HepG2 (cell line): ENCODE measurements at regions not wholly inside any gene's neighbourhood (a gene's known extent, or its start where the extent isn't known, plus 50 kb on each side); places are given as distances from the start of the nearest gene placed in this dataset.

Source experiments
- CC2D1A ChIP-seq: sonication (generic); formaldehyde crosslinking; IDR thresholded peaks from 2 replicates; pipeline ENCODE4 v1.8.1; 2023; ENCODE audit warnings: mild to moderate bottlenecking, missing genetic modification reagents
- LCORL ChIP-seq, 2 experiments: fragments of 450-650 bp in 1 of 2; sonication (generic) in 1 of 2; formaldehyde crosslinking in 1 of 2; IDR thresholded peaks; 2 replicates each; pipeline versions ENCODE4 v1.5.0 to v1.6.1; 2017 to 2020; ENCODE audit warnings: antibody characterized with exemption in 1 of 2, missing genetic modification reagents in 1 of 2
- MTA1 ChIP-seq: sonication (generic); formaldehyde crosslinking; IDR thresholded peaks from 2 replicates; pipeline ENCODE4 v1.4.0; 2020; ENCODE audit warnings: missing genetic modification reagents, mild to moderate bottlenecking, borderline replicate concordance
- NCOR1 ChIP-seq: fragments of 200-600 bp; sonication (generic); IDR thresholded peaks from 2 replicates; pipeline ENCODE4 v1.7.0; 2017; ENCODE audit warnings: antibody characterized with exemption, low read length, borderline replicate concordance
- NR2F6 ChIP-seq, 2 experiments: IDR thresholded peaks; 2 replicates each; pipeline ENCODE4 v1.6.1; 2016; ENCODE audit warnings: antibody characterized with exemption in 1 of 2, mild to moderate bottlenecking in 1 of 2
- PHF21A ChIP-seq: sonication (generic); formaldehyde crosslinking; IDR thresholded peaks from 2 replicates; pipeline ENCODE4 v1.5.0; 2020; ENCODE audit warnings: mild to moderate bottlenecking, missing genetic modification reagents
- SP5 ChIP-seq: IDR thresholded peaks from 2 replicates; pipeline ENCODE4 v1.6.1; 2016; ENCODE audit warnings: low read depth, borderline replicate concordance
- ZFP36 ChIP-seq: fragments of 150-350 bp; IDR thresholded peaks from 2 replicates; pipeline ENCODE4 v1.6.1; 2018; ENCODE audit warnings: borderline replicate concordance, low read length, low read depth; ENCODE audit not compliant: partially characterized antibody
- ZNF547 ChIP-seq: sonication (generic); formaldehyde crosslinking; IDR thresholded peaks from 2 replicates; pipeline ENCODE4 v1.5.1; 2020; ENCODE audit warnings: mild to moderate bottlenecking, missing genetic modification reagents
- ZNF614 ChIP-seq: IDR thresholded peaks from 2 replicates; pipeline ENCODE4 v1.6.1; 2018; ENCODE audit warnings: missing biosample characterization, missing genetic modification reagents, inconsistent platforms, borderline replicate concordance
- ZNF788 ChIP-seq: sonication (generic); formaldehyde crosslinking; IDR thresholded peaks from 2 replicates; pipeline ENCODE4 v1.5.0; 2020; ENCODE audit warnings: mild to moderate bottlenecking, missing genetic modification reagents, borderline replicate concordance
- ZNF841 ChIP-seq: sonication (generic); formaldehyde crosslinking; IDR thresholded peaks from 2 replicates; pipeline ENCODE4 v1.8.1; 2023; ENCODE audit warnings: missing genetic modification reagents, borderline replicate concordance
- TF ChIP-seq, protein P1 (sequence below), 2 experiments: IDR thresholded peaks; 2 replicates each; pipeline ENCODE4 v1.6.1; 2011 to 2012; ENCODE audit warnings: low read length in 2 of 2, borderline replicate concordance in 1 of 2, low read depth in 1 of 2, mild to moderate bottlenecking in 1 of 2, moderate library complexity in 1 of 2
- TF ChIP-seq, protein P2 (sequence below): sonication (generic); formaldehyde crosslinking; IDR thresholded peaks from 2 replicates; pipeline ENCODE4 v1.9.0; 2022; ENCODE audit warnings: low read depth, missing genetic modification reagents
- TF ChIP-seq, protein P3 (sequence below): IDR thresholded peaks from 2 replicates; pipeline ENCODE4 v1.4.0; 2020; ENCODE audit warnings: mild to moderate bottlenecking, missing genetic modification reagents
- TF ChIP-seq, protein P4 (sequence below): sonication (generic); formaldehyde crosslinking; IDR thresholded peaks from 2 replicates; pipeline ENCODE4 v1.5.1; 2020; ENCODE audit warnings: mild to moderate bottlenecking, moderate library complexity, missing genetic modification reagents

DNA sequence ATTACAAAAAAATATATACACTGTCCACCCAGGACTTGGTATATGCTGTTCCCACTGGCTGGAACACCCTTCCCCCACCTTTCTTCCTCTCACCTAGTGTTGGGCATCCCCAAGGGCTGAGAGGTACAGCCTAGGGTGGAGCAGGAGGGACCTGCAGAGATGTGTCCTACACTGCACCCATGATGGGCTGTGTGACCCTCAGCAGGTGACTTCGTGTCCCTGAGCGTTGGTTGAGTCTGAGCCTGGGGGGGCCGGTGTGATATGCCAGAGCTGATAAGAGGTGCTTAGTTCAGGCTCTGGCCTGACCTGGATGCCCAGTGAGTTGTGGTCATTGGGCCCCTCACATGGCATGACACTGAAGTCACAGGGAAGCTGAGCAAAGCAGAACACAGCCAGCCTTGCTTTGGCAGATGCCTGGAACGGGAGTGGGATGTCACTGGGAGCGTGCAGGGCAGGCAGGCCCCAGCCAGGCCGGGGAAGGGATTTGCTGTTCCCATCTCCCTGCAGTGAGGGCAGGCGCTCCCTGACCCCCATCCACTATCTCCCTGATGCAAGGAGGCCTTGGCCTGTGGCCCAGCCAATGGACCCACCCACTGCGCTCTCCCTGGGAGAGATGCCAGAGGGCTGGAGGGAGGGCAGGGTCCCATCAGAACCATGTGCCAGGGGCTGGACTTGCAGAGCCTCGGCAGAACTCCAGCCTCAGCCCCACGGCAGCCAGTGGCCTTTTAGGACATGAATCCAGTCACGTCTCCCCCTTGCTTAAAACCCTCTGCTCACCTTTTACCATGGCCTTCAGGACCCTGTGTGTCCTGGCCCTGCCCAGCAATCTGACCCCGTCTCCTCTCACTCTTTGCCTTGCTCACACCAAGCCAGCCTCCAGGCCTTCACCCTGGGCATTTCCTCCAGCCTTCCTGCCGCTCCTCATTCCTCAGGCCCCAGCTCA is 138.9 kb downstream of the MN1 start (continued):
- peak; percentile 73; the same call in 1 of the 2 replicates for TF ChIP-seq MTA1 (CRISPR knock-in tag)
- TF ChIP-seq, protein P1, sequence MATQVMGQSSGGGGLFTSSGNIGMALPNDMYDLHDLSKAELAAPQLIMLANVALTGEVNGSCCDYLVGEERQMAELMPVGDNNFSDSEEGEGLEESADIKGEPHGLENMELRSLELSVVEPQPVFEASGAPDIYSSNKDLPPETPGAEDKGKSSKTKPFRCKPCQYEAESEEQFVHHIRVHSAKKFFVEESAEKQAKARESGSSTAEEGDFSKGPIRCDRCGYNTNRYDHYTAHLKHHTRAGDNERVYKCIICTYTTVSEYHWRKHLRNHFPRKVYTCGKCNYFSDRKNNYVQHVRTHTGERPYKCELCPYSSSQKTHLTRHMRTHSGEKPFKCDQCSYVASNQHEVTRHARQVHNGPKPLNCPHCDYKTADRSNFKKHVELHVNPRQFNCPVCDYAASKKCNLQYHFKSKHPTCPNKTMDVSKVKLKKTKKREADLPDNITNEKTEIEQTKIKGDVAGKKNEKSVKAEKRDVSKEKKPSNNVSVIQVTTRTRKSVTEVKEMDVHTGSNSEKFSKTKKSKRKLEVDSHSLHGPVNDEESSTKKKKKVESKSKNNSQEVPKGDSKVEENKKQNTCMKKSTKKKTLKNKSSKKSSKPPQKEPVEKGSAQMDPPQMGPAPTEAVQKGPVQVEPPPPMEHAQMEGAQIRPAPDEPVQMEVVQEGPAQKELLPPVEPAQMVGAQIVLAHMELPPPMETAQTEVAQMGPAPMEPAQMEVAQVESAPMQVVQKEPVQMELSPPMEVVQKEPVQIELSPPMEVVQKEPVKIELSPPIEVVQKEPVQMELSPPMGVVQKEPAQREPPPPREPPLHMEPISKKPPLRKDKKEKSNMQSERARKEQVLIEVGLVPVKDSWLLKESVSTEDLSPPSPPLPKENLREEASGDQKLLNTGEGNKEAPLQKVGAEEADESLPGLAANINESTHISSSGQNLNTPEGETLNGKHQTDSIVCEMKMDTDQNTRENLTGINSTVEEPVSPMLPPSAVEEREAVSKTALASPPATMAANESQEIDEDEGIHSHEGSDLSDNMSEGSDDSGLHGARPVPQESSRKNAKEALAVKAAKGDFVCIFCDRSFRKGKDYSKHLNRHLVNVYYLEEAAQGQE (IDR thresholded peaks at IDR 0.05; ENCODE audit: borderline replicate concordance in 1 of 2, low read depth in 1 of 2, low read length in 2 of 2), result no peak
- TF ChIP-seq, protein P2, sequence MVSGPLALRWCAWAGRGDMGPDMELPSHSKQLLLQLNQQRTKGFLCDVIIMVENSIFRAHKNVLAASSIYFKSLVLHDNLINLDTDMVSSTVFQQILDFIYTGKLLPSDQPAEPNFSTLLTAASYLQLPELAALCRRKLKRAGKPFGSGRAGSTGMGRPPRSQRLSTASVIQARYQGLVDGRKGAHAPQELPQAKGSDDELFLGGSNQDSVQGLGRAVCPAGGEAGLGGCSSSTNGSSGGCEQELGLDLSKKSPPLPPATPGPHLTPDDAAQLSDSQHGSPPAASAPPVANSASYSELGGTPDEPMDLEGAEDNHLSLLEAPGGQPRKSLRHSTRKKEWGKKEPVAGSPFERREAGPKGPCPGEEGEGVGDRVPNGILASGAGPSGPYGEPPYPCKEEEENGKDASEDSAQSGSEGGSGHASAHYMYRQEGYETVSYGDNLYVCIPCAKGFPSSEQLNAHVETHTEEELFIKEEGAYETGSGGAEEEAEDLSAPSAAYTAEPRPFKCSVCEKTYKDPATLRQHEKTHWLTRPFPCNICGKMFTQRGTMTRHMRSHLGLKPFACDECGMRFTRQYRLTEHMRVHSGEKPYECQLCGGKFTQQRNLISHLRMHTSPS (CRISPR knock-in tag), result peak; percentile 82
- TF ChIP-seq, protein P3, sequence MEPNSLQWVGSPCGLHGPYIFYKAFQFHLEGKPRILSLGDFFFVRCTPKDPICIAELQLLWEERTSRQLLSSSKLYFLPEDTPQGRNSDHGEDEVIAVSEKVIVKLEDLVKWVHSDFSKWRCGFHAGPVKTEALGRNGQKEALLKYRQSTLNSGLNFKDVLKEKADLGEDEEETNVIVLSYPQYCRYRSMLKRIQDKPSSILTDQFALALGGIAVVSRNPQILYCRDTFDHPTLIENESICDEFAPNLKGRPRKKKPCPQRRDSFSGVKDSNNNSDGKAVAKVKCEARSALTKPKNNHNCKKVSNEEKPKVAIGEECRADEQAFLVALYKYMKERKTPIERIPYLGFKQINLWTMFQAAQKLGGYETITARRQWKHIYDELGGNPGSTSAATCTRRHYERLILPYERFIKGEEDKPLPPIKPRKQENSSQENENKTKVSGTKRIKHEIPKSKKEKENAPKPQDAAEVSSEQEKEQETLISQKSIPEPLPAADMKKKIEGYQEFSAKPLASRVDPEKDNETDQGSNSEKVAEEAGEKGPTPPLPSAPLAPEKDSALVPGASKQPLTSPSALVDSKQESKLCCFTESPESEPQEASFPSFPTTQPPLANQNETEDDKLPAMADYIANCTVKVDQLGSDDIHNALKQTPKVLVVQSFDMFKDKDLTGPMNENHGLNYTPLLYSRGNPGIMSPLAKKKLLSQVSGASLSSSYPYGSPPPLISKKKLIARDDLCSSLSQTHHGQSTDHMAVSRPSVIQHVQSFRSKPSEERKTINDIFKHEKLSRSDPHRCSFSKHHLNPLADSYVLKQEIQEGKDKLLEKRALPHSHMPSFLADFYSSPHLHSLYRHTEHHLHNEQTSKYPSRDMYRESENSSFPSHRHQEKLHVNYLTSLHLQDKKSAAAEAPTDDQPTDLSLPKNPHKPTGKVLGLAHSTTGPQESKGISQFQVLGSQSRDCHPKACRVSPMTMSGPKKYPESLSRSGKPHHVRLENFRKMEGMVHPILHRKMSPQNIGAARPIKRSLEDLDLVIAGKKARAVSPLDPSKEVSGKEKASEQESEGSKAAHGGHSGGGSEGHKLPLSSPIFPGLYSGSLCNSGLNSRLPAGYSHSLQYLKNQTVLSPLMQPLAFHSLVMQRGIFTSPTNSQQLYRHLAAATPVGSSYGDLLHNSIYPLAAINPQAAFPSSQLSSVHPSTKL (CRISPR knock-in tag), result peak; percentile 40; the same call in 1 of the 2 replicates
- TF ChIP-seq LCORL (IDR thresholded peaks at IDR 0.05), result no peak
- TF ChIP-seq LCORL (CRISPR knock-in tag; IDR thresholded peaks at IDR 0.05), result peak; percentile 86
- TF ChIP-seq NCOR1, result no peak
- peak; percentile 50; the same call in 1 of the 2 replicates for TF ChIP-seq ZNF788
- TF ChIP-seq ZNF841 (CRISPR knock-in tag), result no peak
- TF ChIP-seq PHF21A (CRISPR knock-in tag), result 0 out of 2 replicates have a peak, but pooled peaks have one; percentile 41
- TF ChIP-seq ZNF547 (CRISPR knock-in tag), result no peak
- TF ChIP-seq ZNF614, result no peak
- TF ChIP-seq CC2D1A (CRISPR knock-in tag), result no peak
- peak; percentile 30; the same call in 1 of the 2 replicates for TF ChIP-seq NR2F6 (IDR thresholded peaks at IDR 0.05)
- TF ChIP-seq NR2F6 (CRISPR knock-in tag; IDR thresholded peaks at IDR 0.05), result peak; percentile 62; the same call in 1 of the 2 replicates
- TF ChIP-seq, protein P4, sequence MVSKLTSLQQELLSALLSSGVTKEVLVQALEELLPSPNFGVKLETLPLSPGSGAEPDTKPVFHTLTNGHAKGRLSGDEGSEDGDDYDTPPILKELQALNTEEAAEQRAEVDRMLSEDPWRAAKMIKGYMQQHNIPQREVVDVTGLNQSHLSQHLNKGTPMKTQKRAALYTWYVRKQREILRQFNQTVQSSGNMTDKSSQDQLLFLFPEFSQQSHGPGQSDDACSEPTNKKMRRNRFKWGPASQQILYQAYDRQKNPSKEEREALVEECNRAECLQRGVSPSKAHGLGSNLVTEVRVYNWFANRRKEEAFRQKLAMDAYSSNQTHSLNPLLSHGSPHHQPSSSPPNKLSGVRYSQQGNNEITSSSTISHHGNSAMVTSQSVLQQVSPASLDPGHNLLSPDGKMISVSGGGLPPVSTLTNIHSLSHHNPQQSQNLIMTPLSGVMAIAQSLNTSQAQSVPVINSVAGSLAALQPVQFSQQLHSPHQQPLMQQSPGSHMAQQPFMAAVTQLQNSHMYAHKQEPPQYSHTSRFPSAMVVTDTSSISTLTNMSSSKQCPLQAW (CRISPR knock-in tag), result 0 out of 2 replicates have a peak, but pooled peaks have one; percentile 55
- TF ChIP-seq ZFP36, result no peak
- TF ChIP-seq SP5 (CRISPR knock-in tag), result peak; percentile 53; the same call in 1 of the 2 replicates
